MCF 10A (cell line): ENCODE measurements at regions not wholly inside any gene's neighbourhood (a gene's known extent, or its start where the extent isn't known, plus 50 kb on each side); places are given as distances from the start of the nearest gene placed in this dataset.

Experiments used
- BruUV-seq: library from RNA; stranded (reverse); fragments of 400-500 nt; replicated peaks from 2 replicates; lab custom pipeline; 2021; lab: Mats Ljungman, UMichigan
- CTCF ChIA-PET: fragments of 300-600 bp; sonication (Branson Sonifier 250); formaldehyde crosslinking; extraction: SDS; loops from one replicate; lab custom pipeline; 2021; ENCODE audit warnings: antibody characterized with exemption, inconsistent platforms; lab: Yijun Ruan, JAX
- POLR2A ChIA-PET: fragments of 300-600, 350-650 bp; sonication (Branson Sonifier 250); formaldehyde crosslinking; extraction: SDS; loops from one replicate; lab custom pipeline; 2020; ENCODE audit warnings: antibody characterized with exemption, inconsistent platforms; lab: Yijun Ruan, JAX
- DNase-seq: peaks from one replicate; pipeline ENCODE4 v3.0.0-alpha.2; 2018; ENCODE audit not compliant: unreplicated experiment
- H3K27ac Mint-ChIP-seq: one replicate; pipeline ENCODE4 v1.8.0; 2022; ENCODE audit warnings: mild to moderate bottlenecking, low read depth, mixed read lengths; ENCODE audit not compliant: unreplicated experiment
- H3K27me3 Mint-ChIP-seq: one replicate; pipeline ENCODE4 v1.8.0; 2022; ENCODE audit warnings: mixed read lengths; ENCODE audit not compliant: insufficient read depth, unreplicated experiment
- H3K36me3 Mint-ChIP-seq: one replicate; pipeline ENCODE4 v1.8.0; 2022; ENCODE audit warnings: mild to moderate bottlenecking, moderate library complexity, mixed read lengths; ENCODE audit not compliant: insufficient read depth, unreplicated experiment
- H3K4me1 Mint-ChIP-seq: one replicate; pipeline ENCODE4 v1.8.0; 2022; ENCODE audit warnings: mixed read lengths; ENCODE audit not compliant: insufficient read depth, unreplicated experiment
- H3K4me3 Mint-ChIP-seq: one replicate; pipeline ENCODE4 v1.8.0; 2022; ENCODE audit warnings: mild to moderate bottlenecking, moderate library complexity, mixed read lengths; ENCODE audit not compliant: unreplicated experiment
- H3K9me3 Mint-ChIP-seq: one replicate; pipeline ENCODE4 v1.8.0; 2022; ENCODE audit warnings: mixed read lengths; ENCODE audit not compliant: unreplicated experiment
- intact Hi-C: fragments of 100-400 bp; cut with micrococcal nuclease; formaldehyde crosslinking; loops from 2 replicates; pipeline ENCODE4 v1.14.1; 2022
- TF ChIP-seq, protein P1 (sequence below): fragments of 200-600 bp; IDR thresholded peaks from one replicate; pipeline ENCODE4 v1.8.0; 2022; ENCODE audit warnings: antibody characterized with exemption, mild to moderate bottlenecking; ENCODE audit not compliant: unreplicated experiment

- no peak for DNase-seq
- intact Hi-C loops = no loop called here
- H3K4me3 Mint-ChIP-seq = no peak overlapping the region
- no peak overlapping the region for H3K27ac Mint-ChIP-seq
- ChIA-PET POLR2A (no interaction called here), CTCF (no interaction called here)
- no peaks in the 10 kb centered on the region for H3K27me3 Mint-ChIP-seq
- peaks cover 6% of the 10 kb centered on the region for H3K36me3 Mint-ChIP-seq
- H3K4me1 Mint-ChIP-seq = peaks cover 7% of the 10 kb centered on the region
- H3K9me3 Mint-ChIP-seq = peaks cover 12% of the 10 kb centered on the region
- TF ChIP-seq, protein P1, sequence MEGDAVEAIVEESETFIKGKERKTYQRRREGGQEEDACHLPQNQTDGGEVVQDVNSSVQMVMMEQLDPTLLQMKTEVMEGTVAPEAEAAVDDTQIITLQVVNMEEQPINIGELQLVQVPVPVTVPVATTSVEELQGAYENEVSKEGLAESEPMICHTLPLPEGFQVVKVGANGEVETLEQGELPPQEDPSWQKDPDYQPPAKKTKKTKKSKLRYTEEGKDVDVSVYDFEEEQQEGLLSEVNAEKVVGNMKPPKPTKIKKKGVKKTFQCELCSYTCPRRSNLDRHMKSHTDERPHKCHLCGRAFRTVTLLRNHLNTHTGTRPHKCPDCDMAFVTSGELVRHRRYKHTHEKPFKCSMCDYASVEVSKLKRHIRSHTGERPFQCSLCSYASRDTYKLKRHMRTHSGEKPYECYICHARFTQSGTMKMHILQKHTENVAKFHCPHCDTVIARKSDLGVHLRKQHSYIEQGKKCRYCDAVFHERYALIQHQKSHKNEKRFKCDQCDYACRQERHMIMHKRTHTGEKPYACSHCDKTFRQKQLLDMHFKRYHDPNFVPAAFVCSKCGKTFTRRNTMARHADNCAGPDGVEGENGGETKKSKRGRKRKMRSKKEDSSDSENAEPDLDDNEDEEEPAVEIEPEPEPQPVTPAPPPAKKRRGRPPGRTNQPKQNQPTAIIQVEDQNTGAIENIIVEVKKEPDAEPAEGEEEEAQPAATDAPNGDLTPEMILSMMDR = no peak
- no TSS peak for BruUV-seq
Observed at GRCh38 chrX:5724123-5724522, 504.5 kb downstream of the NLGN4X start.

GRCh38 chrX:5718651-5719050 lies 510.0 kb downstream of the NLGN4X start:
- H3K4me3 Mint-ChIP-seq = no peak overlapping the region
- TF ChIP-seq, protein P1 = no peak
- POLR2A ChIA-PET = interaction anchor here (0.5 kb wide), 1 partner anchor 23 kb away, joined by 4 read pairs; no protein-coding TSS in a partner anchor
- intact Hi-C loops = no loop called here
- H3K9me3 Mint-ChIP-seq = peaks cover 25% of the 10 kb centered on the region
- no peaks in the 10 kb centered on the region for H3K36me3 Mint-ChIP-seq
- no TSS peak for BruUV-seq
- DNase-seq = no peak
- CTCF ChIA-PET = no interaction called here
- H3K27ac Mint-ChIP-seq = no peak overlapping the region
- H3K27me3 Mint-ChIP-seq = no peaks in the 10 kb centered on the region
- no peaks in the 10 kb centered on the region for H3K4me1 Mint-ChIP-seq

- no peaks in the 10 kb centered on the region for H3K27me3 Mint-ChIP-seq
- no TSS peak for BruUV-seq
- intact Hi-C loops = no loop called here
- peaks cover 21% of the 10 kb centered on the region for H3K9me3 Mint-ChIP-seq
- no peak overlapping the region for H3K27ac Mint-ChIP-seq
- no peaks in the 10 kb centered on the region for H3K36me3 Mint-ChIP-seq
- POLR2A ChIA-PET = no interaction called here
- H3K4me3 Mint-ChIP-seq = no peak overlapping the region
- CTCF ChIA-PET = no interaction called here
- TF ChIP-seq, protein P1 = no peak
- DNase-seq = no peak
- H3K4me1 Mint-ChIP-seq = no peaks in the 10 kb centered on the region
Observed at GRCh38 chrX:5716666-5717065, 512.0 kb downstream of the NLGN4X start.

GRCh38 chrX:5708251-5708650 lies 520.4 kb downstream of the NLGN4X start:
- Mint-ChIP-seq H3K36me3 (no peaks in the 10 kb centered on the region), H3K27me3 (no peaks in the 10 kb centered on the region), H3K9me3 (peaks cover 12% of the 10 kb centered on the region), H3K4me1 (no peaks in the 10 kb centered on the region), H3K4me3 (no peak overlapping the region), H3K27ac (no peak overlapping the region)
- ChIA-PET CTCF (interaction anchor here (0.9 to 1.4 kb wide), 2 partner anchors 13 kb away, joined by 3 to 4 read pairs; no protein-coding TSS in a partner anchor), POLR2A (no interaction called here)
- DNase-seq = no peak
- TF ChIP-seq, protein P1 = no peak
- intact Hi-C loops = no loop called here
- BruUV-seq = no TSS peak
